Posterior vena cava (tissue), 2 donors: ENCODE measurements at regions not wholly inside any gene's neighbourhood (a gene's known extent, or its start where the extent isn't known, plus 50 kb on each side); places are given as distances from the start of the nearest gene placed in this dataset.
"Not testable (repeated sequence)": the region's sequence is repeated elsewhere in the genome, so short reads cannot be mapped to it uniquely, and the experiment has no call there.

Experiments used
- DNase-seq: peaks from one replicate; pipeline ENCODE4 v3.0.0-alpha.2; 2020; ENCODE audit warnings: low spot score
- intact Hi-C, 2 donors: fragments of 100-400 bp; cut with DNase I; formaldehyde crosslinking; loops; one replicate each; pipeline versions ENCODE4 v1.14.1 to v1.14.2; 2022 to 2023
- donor health status: DM: yes; HTN: yes; CAD: no.
- donor health status: DM: yes; HTN: yes; CAD: no.

DNA sequence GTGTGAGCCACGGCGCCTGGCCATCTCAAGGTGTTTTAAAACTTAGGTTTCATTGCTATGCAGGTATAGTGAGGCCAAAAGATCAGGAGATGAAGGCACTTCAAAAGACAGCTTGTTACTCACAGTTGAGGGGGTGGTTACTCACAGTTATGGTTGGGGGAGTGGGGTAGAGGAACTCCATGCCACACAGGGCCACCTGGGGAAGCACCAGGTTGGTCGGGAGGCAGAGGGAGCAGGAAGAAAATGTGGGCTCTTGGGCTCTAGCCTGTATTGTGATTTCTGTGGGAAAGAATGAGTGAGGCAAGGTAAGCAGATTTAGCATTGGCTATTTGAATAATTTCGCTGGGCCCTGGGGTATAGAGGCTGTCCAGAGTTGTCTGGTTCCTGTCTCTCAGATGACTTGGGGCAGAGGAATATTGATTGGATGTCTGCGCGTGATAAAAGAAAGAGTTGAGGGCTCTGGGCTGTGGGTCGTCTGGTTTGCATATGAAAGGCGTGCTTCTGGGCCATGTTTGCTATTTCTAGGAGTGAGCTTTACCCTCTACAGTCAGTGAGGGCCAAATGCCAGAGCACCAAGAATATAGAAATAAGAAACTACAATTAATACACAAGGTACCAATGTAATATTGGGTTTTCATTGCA lies 226.1 kb upstream of the FAM240B start:
- intact Hi-C loops, DNase-seq: not testable (repeated sequence)

DNA sequence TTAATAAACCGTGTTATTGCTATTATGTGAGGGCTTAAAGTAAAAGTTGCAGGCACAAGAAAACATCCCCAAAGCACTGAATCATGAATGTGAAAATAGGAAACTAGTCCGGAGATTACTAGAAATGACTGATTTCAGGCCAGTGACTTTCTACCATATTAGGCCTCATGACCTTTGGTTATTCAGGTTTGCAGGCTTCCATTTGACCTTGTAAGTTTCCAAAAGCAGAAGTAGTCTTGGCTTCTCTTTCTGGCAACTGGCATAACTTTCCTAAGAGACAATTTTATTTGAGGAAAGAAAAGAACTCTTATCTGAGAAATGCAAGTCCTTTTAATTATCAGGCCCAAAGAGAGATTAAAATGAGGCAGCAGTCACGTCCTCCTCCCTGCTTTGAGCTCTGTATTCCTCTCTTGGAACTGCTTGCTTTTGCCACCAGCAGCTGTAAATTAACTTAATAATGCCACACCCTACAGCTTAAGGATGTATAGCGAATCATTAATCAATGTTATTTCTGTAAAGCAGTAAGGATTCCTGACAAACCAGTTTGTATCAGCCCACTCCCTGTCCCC lies 225.0 kb upstream of the FAM240B start:
- DNase-seq, intact Hi-C loops: not testable (repeated sequence)

DNA sequence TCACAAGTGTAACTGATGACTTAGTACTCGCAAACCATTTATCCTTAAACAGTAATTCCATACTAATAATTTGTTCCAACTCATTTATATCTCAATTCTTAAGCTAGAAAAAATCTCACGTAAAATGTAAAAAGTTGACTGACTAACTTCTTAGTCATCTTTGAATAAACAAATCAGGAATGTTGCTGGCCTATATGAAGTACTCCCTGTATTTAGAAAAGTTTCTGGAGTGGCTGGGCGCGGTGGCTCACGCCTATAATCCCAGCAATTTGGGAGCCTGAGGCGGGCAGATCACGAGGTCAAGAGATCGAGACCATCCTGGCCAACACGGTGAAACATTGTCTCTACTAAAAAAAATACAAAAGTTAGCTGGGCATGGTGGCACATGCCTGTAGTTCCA lies 220.6 kb upstream of the FAM240B start:
- DNase-seq, intact Hi-C loops: not testable (repeated sequence)

DNA sequence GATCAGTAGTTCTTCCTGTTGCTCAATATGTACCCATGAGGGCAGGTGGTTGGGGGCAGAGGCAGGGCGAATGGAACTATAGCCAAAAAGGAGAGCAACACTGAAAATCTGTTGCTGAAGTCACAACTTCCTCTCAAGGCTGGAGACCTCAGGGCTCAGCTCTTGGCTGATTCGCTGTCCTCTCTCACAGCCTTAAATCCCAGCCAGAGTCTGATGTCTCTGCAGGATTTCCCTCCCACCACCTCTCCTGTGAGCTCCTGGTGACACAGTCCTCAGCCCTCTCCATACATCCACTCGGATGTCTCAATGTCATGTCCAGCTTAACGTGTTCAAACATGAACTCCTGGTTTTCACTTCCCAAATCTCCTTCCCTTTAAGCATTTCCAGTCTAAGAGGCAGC lies 218.7 kb upstream of the FAM240B start:
- intact Hi-C loops, result not testable (repeated sequence)

DNA sequence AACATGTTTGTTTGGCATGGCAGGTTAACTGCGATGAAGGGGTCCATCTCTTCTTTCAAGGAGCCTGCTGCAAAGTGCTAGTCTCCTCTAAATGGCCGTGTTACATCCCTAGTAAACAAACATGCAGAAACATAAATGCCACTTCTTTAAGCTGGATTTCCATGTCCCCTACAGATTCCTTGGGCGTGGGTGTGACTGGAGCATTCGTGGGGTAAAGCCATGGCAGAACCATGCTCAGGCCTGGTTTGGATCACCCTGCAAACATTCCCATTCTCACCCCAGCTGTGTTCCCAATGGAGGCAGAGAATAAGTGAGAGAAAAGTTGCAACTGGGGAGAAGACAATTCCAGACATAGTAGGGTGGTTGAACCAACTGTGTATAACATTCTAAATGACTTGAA lies 208.0 kb upstream of the FAM240B start:
- intact Hi-C loops, result not testable (repeated sequence)

More for the DNA sequence above, 218.7 kb upstream of the FAM240B start:
- DNase-seq, result not testable (repeated sequence)

DNA sequence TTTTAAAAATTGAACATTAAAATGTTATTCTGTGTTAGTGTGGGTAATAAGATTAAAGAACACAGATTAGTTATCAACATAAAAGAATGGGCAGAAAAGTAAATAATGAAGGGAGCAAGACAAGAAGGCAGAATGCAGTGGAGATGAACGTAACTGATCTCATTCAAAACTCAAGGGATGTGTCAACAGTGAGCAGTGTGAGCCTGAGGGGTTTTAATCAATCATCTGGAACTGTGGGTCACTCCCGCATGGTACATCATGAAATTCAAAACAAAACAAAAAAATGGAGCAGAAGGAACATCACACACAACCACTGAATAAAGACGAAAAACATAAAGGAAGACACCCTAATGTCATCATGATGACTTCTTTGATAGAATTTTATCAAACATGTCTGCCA lies 206.6 kb upstream of the FAM240B start:
- intact Hi-C loops, DNase-seq: not testable (repeated sequence)

More for the DNA sequence above, 208.0 kb upstream of the FAM240B start:
- not testable (repeated sequence) for DNase-seq

DNA sequence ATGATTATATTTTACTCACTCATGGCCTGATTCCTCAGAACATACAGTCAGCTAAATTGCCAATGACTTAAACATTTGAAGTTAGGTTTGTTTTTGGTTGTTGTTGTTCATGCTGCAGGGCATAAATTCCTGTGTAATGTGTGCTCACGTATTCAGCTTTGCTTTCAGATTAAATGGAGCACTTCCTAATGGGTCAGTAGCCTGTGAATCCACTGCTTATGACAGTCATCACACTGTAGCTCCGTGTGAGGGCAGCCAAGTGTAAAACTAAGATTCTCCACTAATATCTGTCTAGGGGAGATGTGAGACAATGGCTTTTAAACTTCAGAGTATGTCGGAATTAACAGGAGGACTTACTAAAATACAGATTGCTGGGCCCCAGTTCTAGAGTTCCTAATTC lies 201.3 kb upstream of the FAM240B start:
- DNase-seq, intact Hi-C loops: not testable (repeated sequence)

DNA sequence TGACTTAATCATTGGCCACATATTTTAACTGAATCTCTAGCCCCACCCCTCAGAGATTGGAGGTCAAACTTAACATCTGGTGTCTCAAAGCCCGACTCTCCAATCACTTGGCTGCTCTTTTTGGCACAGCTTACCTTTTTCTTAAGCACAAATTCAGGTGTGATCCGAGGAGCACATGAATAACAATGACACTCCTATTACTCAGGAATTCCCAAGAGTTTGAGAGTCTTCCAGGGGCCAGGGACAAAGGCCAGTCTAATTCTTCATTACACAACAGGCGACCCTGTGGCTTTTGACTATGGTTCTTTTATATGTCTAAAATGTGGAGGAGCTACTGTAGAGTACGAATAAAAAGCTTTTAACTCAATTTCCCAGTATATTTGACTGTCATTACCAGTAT lies 190.7 kb upstream of the FAM240B start:
- intact Hi-C loops, DNase-seq: not testable (repeated sequence)

DNA sequence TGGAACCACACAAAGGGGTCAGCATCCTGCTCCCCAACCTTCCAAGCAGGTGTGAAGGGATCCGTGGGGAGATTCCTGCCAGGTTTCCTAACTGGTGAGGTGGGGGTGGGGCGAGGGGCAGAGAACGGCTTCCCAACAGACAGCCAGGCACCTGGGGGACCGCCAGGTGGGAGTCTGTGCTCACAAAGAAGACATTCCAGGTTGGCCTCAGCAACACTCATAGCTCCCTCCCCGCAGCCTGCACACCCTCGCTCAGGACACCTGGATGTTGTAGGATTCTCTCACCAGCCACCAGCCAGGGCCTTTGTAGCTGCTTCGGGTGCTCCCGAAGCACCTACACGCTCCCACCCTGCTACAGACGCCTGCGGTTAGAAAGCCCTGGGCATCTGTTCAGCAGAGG lies 184.8 kb upstream of the FAM240B start:
- intact Hi-C loops, DNase-seq: not testable (repeated sequence)

DNA sequence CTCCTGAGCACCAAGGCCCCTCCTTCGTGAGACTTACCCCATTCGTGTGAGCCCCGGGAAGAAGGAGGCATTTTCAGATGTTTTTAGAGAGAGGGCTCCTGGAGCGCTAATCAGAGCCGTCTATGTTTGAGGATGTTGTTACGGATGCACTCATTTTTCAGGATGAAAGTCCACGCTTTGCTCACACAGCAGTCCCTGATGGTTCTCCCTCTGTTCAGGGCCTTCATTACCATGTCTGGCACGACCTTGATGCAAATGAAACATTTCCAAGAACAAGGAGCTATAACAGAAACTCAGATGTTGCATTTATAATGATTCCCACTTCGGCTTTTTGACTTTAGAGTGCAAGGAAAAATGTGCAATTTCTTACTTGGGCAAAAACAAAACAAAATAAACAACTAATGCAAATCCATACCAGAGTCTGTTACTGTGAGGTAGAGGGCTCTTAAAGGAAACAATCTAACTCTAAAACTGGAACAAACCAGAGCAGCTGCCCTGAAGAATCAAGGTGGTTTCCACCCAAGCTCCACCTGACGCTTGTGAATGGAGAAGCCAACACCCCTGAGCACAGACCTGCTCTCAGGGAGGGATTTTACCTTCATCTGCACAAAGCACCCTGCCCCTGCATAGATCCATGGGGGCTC lies 181.7 kb upstream of the FAM240B start:
- intact Hi-C loops, result not testable (repeated sequence)

DNA sequence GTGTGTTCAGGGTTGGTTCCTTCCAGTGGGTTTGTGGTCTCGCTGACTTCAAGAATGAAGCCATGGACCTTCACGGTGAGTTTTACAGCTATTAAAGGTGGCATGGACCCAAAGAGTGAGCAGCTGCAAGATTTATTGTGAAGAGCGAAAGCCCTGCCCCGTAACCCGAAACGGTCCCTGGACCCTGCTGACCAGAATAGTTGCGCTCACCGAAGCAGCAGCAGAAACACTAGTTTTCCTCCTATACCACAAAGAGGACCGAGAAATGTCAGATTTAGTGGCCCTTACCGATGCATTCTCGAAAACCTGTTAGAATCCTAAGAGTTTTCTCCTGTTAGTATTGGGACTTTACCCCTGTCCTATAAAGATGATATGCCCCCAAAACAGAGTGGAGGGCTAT lies 176.5 kb upstream of the FAM240B start:
- DNase-seq, intact Hi-C loops: not testable (repeated sequence)

More for the DNA sequence above, 181.7 kb upstream of the FAM240B start:
- DNase-seq, result not testable (repeated sequence)

DNA sequence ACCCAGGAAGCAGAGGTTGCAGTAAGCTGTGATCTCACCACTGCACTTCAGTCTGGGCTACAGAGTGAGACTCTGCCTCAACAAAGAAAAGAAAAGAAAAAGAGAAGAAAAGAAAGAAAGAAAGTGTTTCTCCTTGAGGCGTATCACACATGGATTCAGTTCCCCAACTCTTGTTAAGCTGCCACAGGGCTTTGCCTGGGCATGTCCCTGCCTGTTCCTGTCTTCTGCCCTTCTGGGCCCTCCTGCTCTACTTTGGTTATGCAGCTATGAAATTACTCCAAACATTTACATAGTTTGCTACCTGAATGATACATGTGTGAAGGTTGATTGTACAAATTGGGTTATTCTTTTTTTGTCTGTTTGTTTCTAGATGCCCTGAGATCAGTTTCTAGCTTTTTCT lies 175.3 kb upstream of the FAM240B start:
- intact Hi-C loops, DNase-seq: not testable (repeated sequence)

DNA sequence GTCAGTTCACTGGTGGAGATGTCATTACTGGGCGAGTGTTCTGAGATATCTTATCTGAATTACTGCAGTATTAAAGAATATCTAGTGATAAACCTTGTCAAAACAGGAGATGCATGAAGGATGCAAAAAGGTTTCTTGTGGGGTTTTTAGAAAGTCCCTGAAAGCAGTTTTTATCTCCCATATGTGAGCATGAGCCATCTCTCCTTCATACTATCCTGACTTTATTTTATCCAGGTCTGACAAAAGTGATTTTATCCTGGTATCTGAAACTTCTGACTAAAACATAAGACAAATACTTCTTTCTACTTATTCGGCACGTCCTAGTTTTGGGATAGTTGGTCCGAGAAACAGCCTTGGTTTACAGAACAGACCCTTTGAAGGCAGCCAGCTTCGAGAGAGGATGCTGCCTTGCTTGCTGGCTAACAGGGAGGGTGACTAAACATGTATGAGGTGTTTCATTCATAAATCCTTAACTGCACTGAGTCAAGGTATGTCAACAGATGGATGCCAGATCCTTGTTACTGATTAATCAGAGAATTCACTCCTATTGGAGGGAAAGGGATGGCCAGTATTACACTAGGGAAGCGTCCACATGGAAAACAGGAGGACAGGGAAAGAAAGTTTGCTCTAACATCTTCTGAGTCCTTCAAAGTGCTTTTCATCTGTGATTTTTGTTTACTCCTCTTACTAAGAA lies 172.8 kb upstream of the FAM240B start:
- DNase-seq, intact Hi-C loops: not testable (repeated sequence)

DNA sequence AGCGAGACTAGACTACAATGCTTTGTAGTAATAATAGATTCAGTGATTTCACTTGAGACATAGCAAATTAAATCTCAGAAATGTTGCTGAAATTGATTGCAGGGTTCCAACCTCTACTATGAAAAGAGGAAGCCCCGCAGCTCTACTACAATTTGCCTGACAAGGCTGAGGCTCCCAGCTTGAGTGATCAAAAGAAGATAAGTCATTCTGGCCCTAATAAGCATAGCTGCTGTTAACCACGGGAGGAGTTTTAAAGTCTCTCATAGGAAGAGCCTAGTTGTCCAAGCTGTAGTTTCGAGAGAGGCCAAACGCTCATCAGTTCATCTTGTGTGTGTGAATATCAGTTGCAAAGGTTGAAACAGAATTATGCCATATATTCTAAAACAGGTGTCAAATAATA lies 166.1 kb upstream of the FAM240B start:
- intact Hi-C loops, DNase-seq: not testable (repeated sequence)

DNA sequence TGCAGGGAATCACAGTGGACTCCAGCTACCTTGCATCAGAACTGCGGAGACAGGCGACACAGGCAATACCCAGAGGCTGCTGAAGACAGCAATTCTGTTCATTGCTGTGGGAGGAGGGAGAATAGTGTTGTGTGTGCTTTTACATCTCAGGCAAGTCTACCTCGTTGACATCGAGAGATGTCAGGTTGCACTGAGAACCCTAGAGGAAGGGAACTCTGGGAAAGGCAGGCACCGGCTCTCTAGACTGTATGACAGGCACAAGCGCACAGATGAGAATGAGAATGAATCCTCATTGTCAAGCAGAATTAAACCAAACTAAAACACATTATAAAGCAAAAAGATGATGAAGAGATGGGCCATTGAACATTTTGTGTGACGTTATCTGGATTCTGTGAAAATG lies 155.7 kb upstream of the FAM240B start:
- intact Hi-C loops, DNase-seq: not testable (repeated sequence)

DNA sequence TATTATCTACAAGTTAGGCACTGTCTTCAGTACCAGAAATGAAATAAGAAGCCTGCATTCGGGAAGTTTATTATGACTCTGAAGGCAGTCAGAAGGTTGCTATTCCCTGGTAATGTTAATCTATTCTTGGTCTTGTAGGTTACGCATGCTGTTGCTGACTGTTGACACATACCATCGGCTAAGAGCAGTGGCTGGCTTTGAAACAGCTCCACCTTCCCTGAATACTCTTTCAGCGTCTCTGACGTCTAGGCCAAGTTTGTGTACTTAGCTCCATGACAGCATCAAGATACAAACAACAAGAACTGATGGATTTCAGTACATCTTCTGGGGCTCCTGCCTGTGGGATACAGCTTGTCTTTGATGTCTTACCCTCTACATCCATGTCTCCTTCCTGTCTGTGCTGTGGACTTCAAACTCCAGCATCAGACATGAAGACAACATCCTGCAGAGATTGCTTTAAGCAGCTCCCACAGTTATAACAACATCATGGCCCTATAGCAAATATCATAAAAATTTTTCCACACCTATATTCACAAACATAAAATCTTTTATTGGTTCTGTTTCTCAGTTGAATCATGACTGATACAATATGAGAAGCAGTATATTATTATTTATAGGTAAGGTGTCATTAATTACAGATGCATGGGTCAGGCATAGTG lies 151.5 kb upstream of the FAM240B start:
- intact Hi-C loops, DNase-seq: not testable (repeated sequence)

DNA sequence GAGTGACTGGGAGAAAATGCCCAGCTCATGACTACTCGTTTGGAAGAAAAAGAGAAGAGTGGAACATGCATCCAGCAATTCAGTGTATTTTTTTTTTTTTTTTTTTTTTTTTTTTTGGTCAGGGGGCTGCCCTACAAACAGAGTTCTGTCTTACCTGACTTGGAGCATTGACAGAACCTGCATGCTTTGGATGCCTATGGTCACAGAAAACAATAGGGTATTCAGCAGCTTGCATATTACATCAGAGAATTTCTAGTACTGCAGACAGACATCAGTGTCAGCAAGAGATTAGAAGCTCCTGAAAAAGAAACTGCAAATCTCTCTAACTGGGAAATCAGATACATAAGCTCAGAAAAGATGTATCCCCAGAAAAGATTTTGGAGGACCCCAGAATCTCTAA lies 139.9 kb upstream of the FAM240B start:
- DNase-seq, intact Hi-C loops: not testable (repeated sequence)

DNA sequence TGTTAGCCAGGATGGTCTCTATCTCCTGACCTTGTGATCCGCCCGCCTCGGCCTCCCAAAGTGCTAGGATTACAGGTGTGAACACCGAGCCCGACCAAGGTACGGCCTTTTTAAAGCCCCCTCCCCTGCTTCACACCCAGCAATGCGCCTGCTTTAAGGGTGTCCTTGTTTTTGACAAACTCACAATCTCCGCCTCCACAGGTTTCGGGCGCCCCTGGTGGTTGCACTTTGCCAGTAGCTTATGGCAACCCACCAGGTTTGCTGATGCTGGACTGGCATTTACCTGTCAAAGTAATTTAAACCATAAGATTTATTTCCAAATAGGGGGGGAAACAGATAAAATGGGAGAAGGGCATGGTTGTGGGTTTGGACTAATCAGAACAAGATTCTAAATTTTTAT lies 129.0 kb upstream of the FAM240B start:
- DNase-seq, intact Hi-C loops: not testable (repeated sequence)

DNA sequence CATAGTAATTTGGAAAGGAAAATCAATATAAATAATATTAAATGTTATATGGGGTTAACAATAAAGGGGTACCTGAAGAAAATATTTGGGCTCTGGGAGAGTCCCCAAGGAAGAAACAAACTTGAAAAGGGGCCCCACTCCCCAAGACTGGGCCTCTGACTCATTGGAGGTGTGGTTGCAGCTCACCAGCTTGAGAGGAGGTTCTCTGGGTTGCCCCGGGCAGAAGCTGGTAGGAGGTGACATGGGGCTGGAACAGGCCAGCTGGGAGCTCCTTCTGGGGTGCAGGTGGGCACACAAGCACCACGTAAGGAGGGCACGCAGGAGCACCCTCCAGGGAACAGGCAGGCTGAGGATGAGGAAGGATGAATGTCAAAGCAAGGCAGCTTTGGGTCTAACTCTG lies 120.3 kb upstream of the FAM240B start:
- DNase-seq, intact Hi-C loops: not testable (repeated sequence)
